RWPE2 (cell line): ENCODE measurements at regions not wholly inside any gene's neighbourhood (a gene's known extent, or its start where the extent isn't known, plus 50 kb on each side); places are given as distances from the start of the nearest gene placed in this dataset.

Experiments used
- ATAC-seq: fragments of 200-7000 bp; cut with Tn5 transposase; 3 replicates; pipeline ENCODE4 v1.9.1; 2021; ENCODE audit warnings: low read depth
- DNase-seq: peaks from one replicate; pipeline ENCODE4 v3.0.0-alpha.2; 2020; ENCODE audit warnings: low spot score
- H3K27ac ChIP-seq: fragments of 450-650 bp; 2 replicates; pipeline ENCODE4 v1.5.1; 2017; ENCODE audit warnings: mild to moderate bottlenecking; ENCODE audit not compliant: poor library complexity, severe bottlenecking
- H3K27me3 ChIP-seq: fragments of 250-450 bp; sonication (Bioruptor Pico); 2 replicates; pipeline ENCODE4 v1.5.1; 2021; ENCODE audit warnings: mild to moderate bottlenecking, moderate library complexity; ENCODE audit not compliant: insufficient read depth, poor library complexity, severe bottlenecking
- H3K36me3 ChIP-seq: fragments of 250-450 bp; sonication (Bioruptor Pico); 2 replicates; pipeline ENCODE4 v1.5.1; 2020; ENCODE audit warnings: low read depth, mild to moderate bottlenecking, moderate library complexity
- H3K4me1 ChIP-seq: fragments of 250-450 bp; sonication (Bioruptor Pico); 2 replicates; pipeline ENCODE4 v1.5.1; 2021; ENCODE audit warnings: mild to moderate bottlenecking, moderate library complexity; ENCODE audit not compliant: insufficient read depth, poor library complexity, severe bottlenecking
- H3K4me3 ChIP-seq: fragments of 250-450 bp; sonication (Bioruptor Pico); 2 replicates; pipeline ENCODE4 v1.5.1; 2021; ENCODE audit warnings: mild to moderate bottlenecking, moderate library complexity; ENCODE audit not compliant: severe bottlenecking
- H3K9me3 ChIP-seq: fragments of 250-450 bp; sonication (Bioruptor Pico); 2 replicates; pipeline ENCODE4 v1.5.1; 2021; ENCODE audit warnings: mild to moderate bottlenecking, moderate library complexity; ENCODE audit not compliant: severe bottlenecking
- CTCF ChIP-seq: fragments of 450-650 bp; IDR thresholded peaks from one replicate; pipeline ENCODE4 v1.5.1; 2017; ENCODE audit warnings: mild to moderate bottlenecking, moderate library complexity; ENCODE audit not compliant: poor library complexity, severe bottlenecking

GRCh38 chr5:156164306-156164705 lies 162.7 kb upstream of the SGCD start:
- Histone ChIP-seq H3K4me3 (no peak overlapping the region), H3K27ac (no peak overlapping the region), H3K27me3 (no peaks in the 10 kb centered on the region), H3K36me3 (no peaks in the 10 kb centered on the region), H3K9me3 (peaks cover 2% of the 10 kb centered on the region), H3K4me1 (no peaks in the 10 kb centered on the region)
- ATAC-seq (no peak), DNase-seq (no peak)
- no peak for TF ChIP-seq CTCF

GRCh38 chr5:156169495-156169894 lies 157.5 kb upstream of the SGCD start:
- H3K27ac ChIP-seq = no peak overlapping the region
- no peaks in the 10 kb centered on the region for H3K36me3 ChIP-seq
- H3K4me1 ChIP-seq = no peaks in the 10 kb centered on the region
- no peak for DNase-seq
- no peak for TF ChIP-seq CTCF
- no peak for ATAC-seq
- H3K9me3 ChIP-seq = peaks cover 5% of the 10 kb centered on the region
- H3K27me3 ChIP-seq = no peaks in the 10 kb centered on the region
- no peak overlapping the region for H3K4me3 ChIP-seq

- Histone ChIP-seq H3K27ac (no peak overlapping the region), H3K4me3 (no peak overlapping the region), H3K4me1 (no peaks in the 10 kb centered on the region), H3K9me3 (peaks cover 5% of the 10 kb centered on the region), H3K27me3 (no peaks in the 10 kb centered on the region), H3K36me3 (no peaks in the 10 kb centered on the region)
- no peak for TF ChIP-seq CTCF
- DNase-seq (no peak), ATAC-seq (no peak)
These were observed 156.5 kb upstream of the SGCD start for GRCh38 chr5:156170351-156170961.

GRCh38 chr5:156174225-156174624 lies 152.7 kb upstream of the SGCD start:
- Histone ChIP-seq H3K27me3 (peaks cover 4% of the 10 kb centered on the region), H3K27ac (no peak overlapping the region), H3K36me3 (no peaks in the 10 kb centered on the region), H3K4me3 (no peak overlapping the region), H3K4me1 (no peaks in the 10 kb centered on the region), H3K9me3 (peaks cover 6% of the 10 kb centered on the region)
- no peak for TF ChIP-seq CTCF
- DNase-seq = no peak
- no peak for ATAC-seq

- H3K36me3 ChIP-seq = no peaks in the 10 kb centered on the region
- ATAC-seq (no peak), DNase-seq (no peak)
- no peak for TF ChIP-seq CTCF
- H3K9me3 ChIP-seq = peaks cover 6% of the 10 kb centered on the region
- no peak overlapping the region for H3K27ac ChIP-seq
- no peaks in the 10 kb centered on the region for H3K4me1 ChIP-seq
- H3K27me3 ChIP-seq = peaks cover 4% of the 10 kb centered on the region
- no peak overlapping the region for H3K4me3 ChIP-seq
These were observed 148.8 kb upstream of the SGCD start for GRCh38 chr5:156178117-156178516.
